ENCODE measurements at regions not wholly inside any gene's neighbourhood (a gene's known extent, or its start where the extent isn't known, plus 50 kb on each side); places are given as distances from the start of the nearest gene placed in this dataset.

DNA sequence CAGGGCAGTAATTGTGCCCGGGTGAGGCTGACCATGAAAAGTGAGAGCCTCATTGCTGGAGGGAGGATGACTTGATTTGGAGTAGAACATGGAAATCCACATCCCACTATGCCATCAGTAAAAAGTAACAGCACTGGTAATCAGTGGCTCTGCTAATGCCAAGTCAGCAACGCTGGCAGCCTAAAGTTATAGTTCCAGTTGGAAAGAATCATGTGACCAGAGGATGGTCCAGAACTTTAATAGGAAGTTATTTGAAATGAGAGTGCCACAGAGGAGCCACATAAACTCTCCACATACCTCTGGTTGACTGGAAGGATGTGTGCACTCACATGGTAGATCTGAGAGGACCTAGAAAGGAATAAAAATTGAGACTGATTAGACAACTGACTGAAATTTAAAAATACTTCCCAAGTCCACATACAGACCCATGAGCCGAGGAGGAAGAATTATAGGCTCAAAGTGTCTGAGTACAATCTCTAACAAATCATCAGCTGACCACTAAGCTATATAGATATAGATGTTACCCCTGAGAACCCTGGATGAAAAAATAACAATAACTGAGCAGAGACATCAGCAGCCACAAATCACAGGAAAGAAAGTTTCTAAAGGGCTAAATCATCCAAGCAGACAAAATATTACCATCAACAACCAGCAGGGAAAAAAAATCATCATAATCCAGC, 346.8 kb downstream of the STK39 start:
- Histone ChIP-seq H3K9ac (ENCODE audit: low read depth, low read length) (no peak overlapping the region), H3K27ac (ENCODE audit: low read depth, low read length) (no peak overlapping the region), H3K4me1 (ENCODE audit: insufficient read depth, low read length) (peaks cover 4% of the 10 kb centered on the region; the same call in 1 of the 2 replicates), H3K4me3 (ENCODE audit: low read length) (no peak overlapping the region), H3K36me3 (ENCODE audit: insufficient read depth, low read length) (no peaks in the 10 kb centered on the region), H3K27me3 (ENCODE audit: insufficient read depth, low read length) (no peaks in the 10 kb centered on the region), H3K9me3 (ENCODE audit: insufficient read depth, low read depth, low read length) (no peaks in the 10 kb centered on the region)
- WGBS, result 92% methylated on average over 2 of the region's 3 CpGs

DNA sequence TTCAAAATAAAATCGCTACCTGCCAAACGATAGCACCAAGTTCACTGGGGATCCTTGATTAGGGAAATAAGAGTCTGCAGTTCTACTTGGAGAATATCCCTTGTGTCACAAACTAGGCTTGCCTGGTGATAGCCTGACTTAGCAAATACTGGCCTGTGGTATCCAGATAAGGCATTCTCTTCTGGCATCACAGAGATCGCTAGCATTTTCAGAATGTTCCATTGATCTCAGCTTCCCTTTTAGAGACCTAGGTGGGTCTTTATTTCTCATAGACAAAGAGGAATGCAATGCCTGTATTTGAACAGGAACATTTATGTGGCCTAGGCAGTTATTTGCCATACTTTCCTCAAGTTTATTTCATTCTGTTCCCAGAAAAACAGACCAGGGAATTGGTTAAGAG, 349.1 kb downstream of the STK39 start:
- Histone ChIP-seq H3K4me1 (ENCODE audit: insufficient read depth, low read length) (peaks cover 4% of the 10 kb centered on the region; the same call in 1 of the 2 replicates), H3K9ac (ENCODE audit: low read depth, low read length) (no peak overlapping the region), H3K36me3 (ENCODE audit: insufficient read depth, low read length) (no peaks in the 10 kb centered on the region), H3K27ac (ENCODE audit: low read depth, low read length) (no peak overlapping the region), H3K9me3 (ENCODE audit: insufficient read depth, low read depth, low read length) (peaks cover 19% of the 10 kb centered on the region), H3K27me3 (ENCODE audit: insufficient read depth, low read length) (no peaks in the 10 kb centered on the region), H3K4me3 (ENCODE audit: low read length) (no peak overlapping the region)
- 94% methylated on average over 3 of the region's 3 CpGs for WGBS

DNA sequence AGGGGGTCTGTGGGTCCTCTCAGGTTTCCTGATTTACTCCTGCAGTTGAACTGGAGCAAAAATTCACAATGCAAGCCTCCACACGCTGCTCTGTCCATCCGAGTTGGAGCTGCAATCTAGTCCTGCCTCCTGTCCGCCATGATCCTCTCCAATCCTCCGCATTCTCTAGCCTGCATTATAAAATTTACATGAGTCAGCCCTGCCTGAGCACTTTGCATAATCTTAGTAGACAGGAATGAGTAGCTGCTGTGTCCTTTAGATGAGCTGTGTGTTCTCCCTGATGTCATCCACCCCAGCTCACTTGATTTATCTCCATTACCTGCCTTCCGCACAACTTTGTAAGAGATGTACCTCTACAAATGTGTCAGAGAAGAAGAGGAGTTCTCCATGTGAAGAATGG, 355.6 kb downstream of the STK39 start:
- 98% methylated on average over 5 of the region's 5 CpGs for WGBS
- Histone ChIP-seq H3K36me3 (ENCODE audit: insufficient read depth, low read length) (no peaks in the 10 kb centered on the region), H3K9ac (ENCODE audit: low read depth, low read length) (no peak overlapping the region), H3K9me3 (ENCODE audit: insufficient read depth, low read depth, low read length) (peaks cover 26% of the 10 kb centered on the region), H3K27ac (ENCODE audit: low read depth, low read length) (no peak overlapping the region), H3K4me3 (ENCODE audit: low read length) (no peak overlapping the region), H3K27me3 (ENCODE audit: insufficient read depth, low read length) (no peaks in the 10 kb centered on the region), H3K4me1 (ENCODE audit: insufficient read depth, low read length) (no peaks in the 10 kb centered on the region)

DNA sequence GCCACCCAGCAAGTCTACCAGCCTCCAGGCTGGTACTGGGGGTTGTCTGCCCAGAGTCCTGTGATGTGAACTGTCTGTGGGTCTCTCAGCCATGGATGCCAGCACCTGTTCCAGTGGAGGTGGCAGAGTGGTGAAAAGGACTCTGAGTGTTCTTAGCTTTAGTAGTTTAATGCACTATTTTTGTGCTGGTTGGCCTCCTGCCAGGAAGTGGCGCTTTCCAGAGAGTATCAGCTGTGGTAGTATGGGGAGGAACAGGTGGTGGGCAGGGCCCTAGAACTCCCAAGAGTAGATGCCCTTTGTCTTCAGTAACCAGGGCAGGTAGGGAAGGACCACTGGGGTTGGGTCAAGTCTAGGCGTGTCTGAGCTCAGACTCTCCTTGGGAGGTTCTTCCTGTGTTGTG, 356.7 kb downstream of the STK39 start:
- Histone ChIP-seq H3K27me3 (ENCODE audit: insufficient read depth, low read length) (no peaks in the 10 kb centered on the region), H3K9ac (ENCODE audit: low read depth, low read length) (no peak overlapping the region), H3K4me3 (ENCODE audit: low read length) (no peak overlapping the region), H3K27ac (ENCODE audit: low read depth, low read length) (no peak overlapping the region), H3K4me1 (ENCODE audit: insufficient read depth, low read length) (no peaks in the 10 kb centered on the region), H3K36me3 (ENCODE audit: insufficient read depth, low read length) (no peaks in the 10 kb centered on the region), H3K9me3 (ENCODE audit: insufficient read depth, low read depth, low read length) (peaks cover 26% of the 10 kb centered on the region)
- WGBS, result 93% methylated on average over 2 of the region's 2 CpGs

DNA sequence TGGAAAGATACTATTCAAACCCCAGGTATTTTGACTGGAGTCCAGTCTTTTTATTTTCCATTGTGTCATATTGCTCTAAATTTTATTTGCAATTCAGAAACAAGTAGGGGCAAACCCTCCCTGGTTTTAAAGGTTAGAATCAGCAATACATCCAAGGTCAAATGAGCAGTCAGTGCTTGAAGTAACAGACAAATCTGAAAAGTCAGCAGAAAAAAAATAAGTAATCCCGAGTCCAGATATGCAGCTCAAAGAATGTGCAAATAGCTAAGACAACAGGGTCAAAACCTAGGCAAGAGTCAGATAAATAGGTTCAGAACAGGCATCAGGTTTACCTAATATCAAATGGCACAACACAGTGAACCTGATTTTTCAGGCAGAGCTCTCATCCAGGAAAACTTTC, 367.0 kb downstream of the STK39 start:
- no peaks in the 10 kb centered on the region for H3K27me3 ChIP-seq (ENCODE audit: insufficient read depth, low read length)
- H3K4me3 ChIP-seq (ENCODE audit: low read length), result no peak overlapping the region
- no peaks in the 10 kb centered on the region for H3K36me3 ChIP-seq (ENCODE audit: insufficient read depth, low read length)
- H3K27ac ChIP-seq (ENCODE audit: low read depth, low read length), result no peak overlapping the region
- peaks cover 13% of the 10 kb centered on the region for H3K4me1 ChIP-seq (ENCODE audit: insufficient read depth, low read length)
- H3K9me3 ChIP-seq (ENCODE audit: insufficient read depth, low read depth, low read length), result no peaks in the 10 kb centered on the region
- WGBS, result 91% methylated on average over 1 of the region's 1 CpG
- H3K9ac ChIP-seq (ENCODE audit: low read depth, low read length), result no peak overlapping the region

DNA sequence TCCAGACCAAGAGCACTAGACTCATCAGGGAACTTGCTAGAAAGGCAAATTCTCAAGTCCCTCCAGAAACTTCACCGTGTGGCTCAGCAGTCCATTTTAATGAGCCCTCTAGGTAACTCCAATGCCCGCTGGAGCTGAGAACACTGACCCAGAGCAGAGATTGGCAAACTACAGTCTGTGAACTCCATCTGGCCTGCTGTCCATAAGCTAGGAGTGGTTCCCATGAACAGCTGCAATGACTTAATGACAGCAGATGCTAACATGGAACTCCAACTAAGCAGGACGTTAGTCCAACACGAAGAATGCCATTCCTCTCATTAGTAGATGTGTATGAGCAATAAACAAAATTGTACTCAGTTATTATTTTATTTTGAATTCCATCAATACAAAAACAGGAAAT, 371.9 kb downstream of the STK39 start:
- no peak overlapping the region for H3K9ac ChIP-seq (ENCODE audit: low read depth, low read length)
- no peaks in the 10 kb centered on the region for H3K27me3 ChIP-seq (ENCODE audit: insufficient read depth, low read length)
- no peak overlapping the region for H3K4me3 ChIP-seq (ENCODE audit: low read length)
- H3K27ac ChIP-seq (ENCODE audit: low read depth, low read length), result no peak overlapping the region
- H3K36me3 ChIP-seq (ENCODE audit: insufficient read depth, low read length), result no peaks in the 10 kb centered on the region
- WGBS, result 93% methylated on average over 2 of the region's 4 CpGs
- no peaks in the 10 kb centered on the region for H3K9me3 ChIP-seq (ENCODE audit: insufficient read depth, low read depth, low read length)
- peaks cover 6% of the 10 kb centered on the region; the same call in 1 of the 2 replicates for H3K4me1 ChIP-seq (ENCODE audit: insufficient read depth, low read length)

DNA sequence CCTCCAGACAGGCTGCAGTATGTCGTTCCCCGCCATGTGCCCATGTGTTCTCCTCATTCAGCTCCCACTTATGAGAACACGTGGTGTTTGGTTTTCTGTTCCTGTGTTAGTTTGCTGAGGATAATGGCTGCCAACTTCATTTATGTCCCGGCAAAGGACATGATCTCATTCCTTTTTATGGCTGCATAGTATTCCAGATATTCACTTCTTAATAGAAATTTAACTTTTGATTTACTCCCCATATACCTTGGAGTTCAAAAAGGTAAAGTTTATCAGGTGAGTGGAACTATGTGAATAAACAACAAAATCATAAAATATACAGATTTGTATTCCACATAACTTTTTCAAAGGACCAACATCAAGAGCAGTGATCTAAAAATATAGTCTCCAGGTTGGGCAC, 372.6 kb downstream of the STK39 start:
- H3K27me3 ChIP-seq (ENCODE audit: insufficient read depth, low read length), result no peaks in the 10 kb centered on the region
- 100% methylated on average over 3 of the region's 4 CpGs for WGBS
- H3K4me1 ChIP-seq (ENCODE audit: insufficient read depth, low read length), result 0 out of 2 replicates have a peak, but pooled peaks cover 5% of the 10 kb centered on the region
- H3K9me3 ChIP-seq (ENCODE audit: insufficient read depth, low read depth, low read length), result no peaks in the 10 kb centered on the region
- no peak overlapping the region for H3K9ac ChIP-seq (ENCODE audit: low read depth, low read length)
- no peak overlapping the region for H3K27ac ChIP-seq (ENCODE audit: low read depth, low read length)
- H3K36me3 ChIP-seq (ENCODE audit: insufficient read depth, low read length), result peaks cover 6% of the 10 kb centered on the region
- no peak overlapping the region for H3K4me3 ChIP-seq (ENCODE audit: low read length)

DNA sequence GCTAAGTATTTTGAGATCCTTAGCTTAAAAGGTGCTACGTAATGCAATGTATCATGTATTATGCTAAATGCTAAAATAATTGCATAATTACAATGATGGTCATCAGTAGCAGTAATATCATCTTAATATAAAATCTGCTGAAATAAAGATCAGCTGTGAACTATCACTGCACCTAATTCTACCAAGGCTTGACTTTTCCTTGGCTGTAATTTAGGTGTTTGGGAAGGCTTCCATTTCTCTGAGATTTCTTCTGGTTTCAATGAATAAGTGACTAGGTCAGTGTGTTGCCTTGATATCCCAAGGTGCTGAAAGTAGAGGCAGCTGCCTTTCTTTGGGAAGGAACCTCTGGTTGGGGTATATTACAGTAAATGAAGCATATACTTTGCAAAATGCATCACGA, 376.1 kb downstream of the STK39 start:
- H3K27me3 ChIP-seq (ENCODE audit: insufficient read depth, low read length), result no peaks in the 10 kb centered on the region
- H3K4me3 ChIP-seq (ENCODE audit: low read length), result no peak overlapping the region
- no peaks in the 10 kb centered on the region for H3K9me3 ChIP-seq (ENCODE audit: insufficient read depth, low read depth, low read length)
- 94% methylated on average over 1 of the region's 2 CpGs for WGBS
- H3K9ac ChIP-seq (ENCODE audit: low read depth, low read length), result no peak overlapping the region
- no peak overlapping the region for H3K27ac ChIP-seq (ENCODE audit: low read depth, low read length)
- H3K4me1 ChIP-seq (ENCODE audit: insufficient read depth, low read length), result no peaks in the 10 kb centered on the region
- peaks cover 19% of the 10 kb centered on the region for H3K36me3 ChIP-seq (ENCODE audit: insufficient read depth, low read length)

DNA sequence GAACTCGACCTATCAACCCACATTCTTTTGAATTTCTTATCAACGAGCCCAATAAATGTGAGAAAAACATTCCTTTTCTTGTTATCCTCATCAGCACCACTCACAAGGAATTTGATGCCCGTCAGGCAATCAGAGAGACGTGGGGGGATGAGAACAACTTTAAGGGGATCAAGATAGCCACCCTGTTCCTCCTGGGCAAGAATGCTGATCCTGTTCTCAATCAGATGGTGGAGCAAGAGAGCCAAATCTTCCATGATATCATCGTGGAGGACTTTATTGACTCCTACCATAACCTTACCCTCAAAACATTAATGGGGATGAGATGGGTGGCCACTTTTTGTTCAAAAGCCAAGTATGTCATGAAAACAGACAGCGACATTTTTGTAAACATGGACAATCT, 378.2 kb downstream of the STK39 start:
- no peak overlapping the region for H3K4me3 ChIP-seq (ENCODE audit: low read length)
- H3K9me3 ChIP-seq (ENCODE audit: insufficient read depth, low read depth, low read length), result no peaks in the 10 kb centered on the region
- no peaks in the 10 kb centered on the region for H3K27me3 ChIP-seq (ENCODE audit: insufficient read depth, low read length)
- no peak overlapping the region for H3K27ac ChIP-seq (ENCODE audit: low read depth, low read length)
- no peak overlapping the region for H3K9ac ChIP-seq (ENCODE audit: low read depth, low read length)
- no peaks in the 10 kb centered on the region for H3K4me1 ChIP-seq (ENCODE audit: insufficient read depth, low read length)
- H3K36me3 ChIP-seq (ENCODE audit: insufficient read depth, low read length), result peaks cover 19% of the 10 kb centered on the region
- WGBS, result 87% methylated on average over 6 of the region's 6 CpGs

DNA sequence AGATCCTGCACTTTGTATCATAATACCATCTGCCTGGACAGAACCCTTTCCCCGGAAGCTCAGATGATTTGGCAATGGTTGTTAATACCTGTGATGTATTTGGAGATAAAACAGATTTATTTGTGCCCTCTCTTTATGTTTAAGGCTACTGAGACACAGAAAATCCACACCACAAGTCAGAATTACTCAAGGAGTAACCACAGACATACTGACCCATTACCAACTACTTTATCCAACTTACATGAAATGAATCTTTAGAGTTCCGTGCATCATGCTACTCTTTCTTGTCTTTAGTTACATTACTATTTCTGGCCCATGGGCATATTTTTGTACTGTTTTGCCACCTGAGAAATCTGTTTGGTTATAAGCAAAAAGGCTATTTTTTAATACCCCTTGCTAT, 384.0 kb downstream of the STK39 start:
- H3K9ac ChIP-seq (ENCODE audit: low read depth, low read length), result no peak overlapping the region
- peaks cover 33% of the 10 kb centered on the region for H3K4me1 ChIP-seq (ENCODE audit: insufficient read depth, low read length)
- H3K4me3 ChIP-seq (ENCODE audit: low read length), result no peak overlapping the region
- 94% methylated on average over 2 of the region's 2 CpGs for WGBS
- no peaks in the 10 kb centered on the region for H3K27me3 ChIP-seq (ENCODE audit: insufficient read depth, low read length)
- H3K9me3 ChIP-seq (ENCODE audit: insufficient read depth, low read depth, low read length), result peaks cover 15% of the 10 kb centered on the region
- H3K36me3 ChIP-seq (ENCODE audit: insufficient read depth, low read length), result peaks cover 9% of the 10 kb centered on the region; the same call in 1 of the 2 replicates
- no peak overlapping the region for H3K27ac ChIP-seq (ENCODE audit: low read depth, low read length)

DNA sequence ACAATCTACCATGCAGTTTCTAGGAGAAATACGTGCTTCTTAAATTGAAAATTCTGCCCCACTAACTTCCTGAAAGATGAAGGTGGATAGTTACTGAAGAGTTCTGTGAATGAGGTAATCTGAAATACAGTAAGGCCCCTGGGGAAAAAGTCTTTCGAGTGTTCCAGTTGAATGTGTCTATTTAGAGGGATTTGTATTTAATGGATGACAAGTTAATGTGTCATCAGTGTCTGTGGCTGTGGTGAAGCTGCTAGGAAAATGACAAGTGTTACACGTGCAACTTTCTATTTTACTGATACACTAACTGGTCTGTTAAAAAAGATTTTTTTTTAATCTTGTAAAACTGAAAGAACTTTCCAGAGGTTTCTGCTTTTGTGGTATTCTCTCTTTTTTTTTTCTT, 384.6 kb downstream of the STK39 start:
- Histone ChIP-seq H3K9ac (ENCODE audit: low read depth, low read length) (no peak overlapping the region), H3K4me1 (ENCODE audit: insufficient read depth, low read length) (peaks cover 33% of the 10 kb centered on the region), H3K27me3 (ENCODE audit: insufficient read depth, low read length) (no peaks in the 10 kb centered on the region), H3K27ac (ENCODE audit: low read depth, low read length) (peak overlapping the region; percentile 82; the same call in 1 of the 2 replicates), H3K4me3 (ENCODE audit: low read length) (no peak overlapping the region), H3K36me3 (ENCODE audit: insufficient read depth, low read length) (peaks cover 9% of the 10 kb centered on the region; the same call in 1 of the 2 replicates), H3K9me3 (ENCODE audit: insufficient read depth, low read depth, low read length) (peaks cover 15% of the 10 kb centered on the region)
- WGBS, result 88% methylated on average over 2 of the region's 3 CpGs

DNA sequence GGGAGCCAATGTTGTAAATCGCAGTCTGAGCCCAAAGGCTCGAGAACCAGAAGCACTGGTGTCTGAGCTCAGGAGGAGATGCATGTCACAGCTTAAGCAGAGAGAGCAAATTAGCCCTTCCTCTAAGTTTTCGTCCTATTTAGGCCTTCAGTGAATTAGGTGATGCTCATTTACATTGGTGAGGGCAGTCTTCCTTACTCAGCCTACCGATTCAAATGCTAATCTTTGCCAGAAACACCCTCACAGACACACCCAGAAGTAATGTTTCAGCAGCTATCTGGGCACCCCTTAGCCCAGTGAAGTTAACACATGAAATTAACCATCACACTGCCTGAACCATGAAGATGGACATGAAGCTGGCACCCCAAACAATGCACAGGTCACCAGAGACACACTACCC, 385.1 kb downstream of the STK39 start:
- H3K27ac ChIP-seq (ENCODE audit: low read depth, low read length), result peak overlapping the region; percentile 82
- no peak overlapping the region for H3K4me3 ChIP-seq (ENCODE audit: low read length)
- peaks cover 33% of the 10 kb centered on the region for H3K4me1 ChIP-seq (ENCODE audit: insufficient read depth, low read length)
- H3K9me3 ChIP-seq (ENCODE audit: insufficient read depth, low read depth, low read length), result peaks cover 15% of the 10 kb centered on the region
- peaks cover 9% of the 10 kb centered on the region; the same call in 1 of the 2 replicates for H3K36me3 ChIP-seq (ENCODE audit: insufficient read depth, low read length)
- H3K27me3 ChIP-seq (ENCODE audit: insufficient read depth, low read length), result no peaks in the 10 kb centered on the region
- WGBS, result 62% methylated on average over 4 of the region's 4 CpGs
- H3K9ac ChIP-seq (ENCODE audit: low read depth, low read length), result no peak overlapping the region

Data from HUES64 (cell line).